ENCODE measurements at regions not wholly inside any gene's neighbourhood (a gene's known extent, or its start where the extent isn't known, plus 50 kb on each side); places are given as distances from the start of the nearest gene placed in this dataset.

DNA sequence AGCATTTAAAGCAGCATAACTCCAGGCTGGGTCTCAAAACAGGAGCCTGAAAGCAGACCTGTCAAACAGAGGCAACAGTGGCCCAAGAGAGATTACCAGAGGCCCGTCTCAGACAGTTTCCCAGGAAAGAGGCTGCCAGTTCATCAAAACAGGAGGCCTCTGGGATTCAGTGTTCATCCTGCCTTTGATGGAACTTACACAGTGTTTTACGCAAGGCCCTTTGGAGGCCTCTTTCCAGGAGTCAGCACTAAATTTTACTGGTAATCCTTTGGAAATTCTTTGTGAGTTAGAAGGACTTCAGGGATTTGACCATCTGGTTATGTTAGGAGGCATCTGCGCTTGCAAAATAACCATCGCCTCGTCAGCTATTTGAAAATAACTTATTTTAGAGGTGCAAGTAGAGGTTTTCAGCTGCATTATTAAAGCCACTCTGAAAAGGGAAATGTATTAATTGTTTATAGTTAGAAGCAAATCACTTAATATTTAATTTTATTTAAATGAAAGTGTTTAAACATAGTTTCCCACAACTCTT, 501.2 kb upstream of the COBL start:
- TF ChIP-seq CTCF (IDR thresholded peaks at IDR 0.05) = no peak
- TF ChIP-seq POLR2A (IDR thresholded peaks at IDR 0.05) = no peak

Measured in body of pancreas (tissue), 4 donors.